A549 (cell line): ENCODE measurements at regions not wholly inside any gene's neighbourhood (a gene's known extent, or its start where the extent isn't known, plus 50 kb on each side); places are given as distances from the start of the nearest gene placed in this dataset.
"Not testable (repeated sequence)": the region's sequence is repeated elsewhere in the genome, so short reads cannot be mapped to it uniquely, and the experiment has no call there.

Experiments used
- ATAC-seq, 2 experiments: fragments of 200-7000 bp in 1 of 2; fragments of >200 bp in 1 of 2; cut with Nextera tagmentation in 1 of 2; cut with Tn5 transposase in 1 of 2; 3 replicates each; pipeline versions ENCODE4 v1.8.0 to v1.9.1; 2018 to 2020; ENCODE audit warnings: mild to moderate bottlenecking in 1 of 2, moderate library complexity in 1 of 2
- CTCF ChIA-PET: fragments of 300-600 bp; sonication (Branson Sonifier 250); formaldehyde crosslinking; extraction: SDS; loops from one replicate; lab custom pipeline; 2021; ENCODE audit warnings: antibody characterized with exemption, inconsistent platforms; lab: Yijun Ruan, JAX
- POLR2A ChIA-PET: fragments of 350-600 bp; formaldehyde crosslinking; extraction: SDS; loops from one replicate; lab custom pipeline; 2021; ENCODE audit warnings: antibody characterized with exemption, inconsistent platforms; lab: Yijun Ruan, JAX
- DNase-seq, 2 experiments: peaks; one replicate each; pipeline versions ENCODE4 v3.0.0 to v3.0.0-alpha.2; 2011 to 2016; ENCODE audit warnings: low read depth in 1 of 2, low spot score in 1 of 2
- FAIRE-seq: peaks from 2 replicates; lab custom pipeline; 2011; peaks lifted over from hg19 to GRCh38; lab: Jason Lieb, UNC
- H3K27ac ChIP-seq, 2 experiments: fragments of >200 bp; sonication (Bioruptor Twin); formaldehyde crosslinking; 3 replicates each; pipeline ENCODE4 v1.5.1; 2016 to 2017
- H3K4me1 ChIP-seq: fragments of >200 bp; sonication (Bioruptor Twin); formaldehyde crosslinking; 3 replicates; pipeline ENCODE4 v1.6.1; 2016
- H3K4me2 ChIP-seq: fragments of >200 bp; sonication (Bioruptor Twin); formaldehyde crosslinking; 3 replicates; pipeline ENCODE4 v1.6.1; 2016
- H3K4me3 ChIP-seq: fragments of >200 bp; sonication (Bioruptor Twin); formaldehyde crosslinking; 3 replicates; pipeline ENCODE4 v1.5.1; 2016
- H3K9me3 ChIP-seq: fragments of >200 bp; sonication (Bioruptor Twin); formaldehyde crosslinking; 3 replicates; pipeline ENCODE4 v1.6.1; 2016
- ATOH8 ChIP-seq: fragments of 250-450 bp; sonication (Bioruptor Pico); IDR thresholded peaks from 2 replicates; pipeline ENCODE4 v1.5.0; 2020; ENCODE audit warnings: low read depth, mild to moderate bottlenecking, moderate library complexity
- BHLHE40 ChIP-seq: IDR thresholded peaks from 2 replicates; pipeline ENCODE4 v1.6.1; 2012; ENCODE audit warnings: low read depth, low read length, inconsistent platforms
- CBX8 ChIP-seq: fragments of 200-600 bp; sonication (generic); IDR thresholded peaks from 2 replicates; pipeline ENCODE4 v1.6.1; 2016
- CEBPB ChIP-seq, 2 experiments: fragments of >200 bp in 1 of 2; sonication (Bioruptor Twin) in 1 of 2; formaldehyde crosslinking in 1 of 2; IDR thresholded peaks; 2 replicates each; pipeline ENCODE4 v1.6.1; 2012 to 2016
- CHD4 ChIP-seq: fragments of 200-600 bp; sonication (generic); IDR thresholded peaks from 2 replicates; pipeline ENCODE4 v1.6.1; 2016; ENCODE audit warnings: antibody characterized with exemption, mild to moderate bottlenecking, borderline replicate concordance
- E2F6 ChIP-seq: IDR thresholded peaks from 2 replicates; pipeline ENCODE4 v1.6.1; 2012; ENCODE audit warnings: low read depth, borderline replicate concordance
- HDAC2 ChIP-seq: fragments of 200-600 bp; sonication (generic); IDR thresholded peaks from 2 replicates; pipeline ENCODE4 v1.6.1; 2016
- HES2 ChIP-seq: fragments of >200 bp; sonication (Bioruptor Twin); formaldehyde crosslinking; IDR thresholded peaks from 2 replicates; pipeline ENCODE4 v1.6.1; 2016
- JUNB ChIP-seq: fragments of >200 bp; sonication (Bioruptor Twin); formaldehyde crosslinking; IDR thresholded peaks from 2 replicates; pipeline ENCODE4 v1.6.1; 2016
- NFE2L2 ChIP-seq: fragments of 150-350 bp; conservative IDR thresholded peaks from 2 replicates; pipeline ENCODE4 v1.6.1; 2014; ENCODE audit warnings: low read length
- PBX3 ChIP-seq: IDR thresholded peaks from 2 replicates; pipeline ENCODE4 v1.6.1; 2012
- PHF8 ChIP-seq: fragments of 200-600 bp; sonication (generic); IDR thresholded peaks from 2 replicates; pipeline ENCODE4 v1.6.1; 2016; ENCODE audit warnings: low read depth, mild to moderate bottlenecking, antibody characterized with exemption, moderate library complexity, borderline replicate concordance
- POLR2A ChIP-seq: IDR thresholded peaks from 2 replicates; pipeline ENCODE4 v1.6.1; 2012; ENCODE audit warnings: mild to moderate bottlenecking, low read length
- RAD21 ChIP-seq, 2 experiments: fragments of >200 bp in 1 of 2; sonication (Bioruptor Twin) in 1 of 2; formaldehyde crosslinking in 1 of 2; IDR thresholded peaks in 1 of 2; conservative IDR thresholded peaks in 1 of 2; 2 replicates in 1 of 2; 3 replicates in 1 of 2; pipeline ENCODE4 v1.6.1; 2012 to 2018; ENCODE audit warnings: inconsistent platforms in 1 of 2
- RNF2 ChIP-seq: fragments of 200-600 bp; sonication (generic); IDR thresholded peaks from 2 replicates; pipeline ENCODE4 v1.6.1; 2016; ENCODE audit warnings: low read depth, mild to moderate bottlenecking, antibody characterized with exemption, moderate library complexity, borderline replicate concordance
- SMC3 ChIP-seq: fragments of >200 bp; sonication (Bioruptor Twin); formaldehyde crosslinking; IDR thresholded peaks from 3 replicates; pipeline ENCODE4 v1.6.1; 2018; ENCODE audit warnings: inconsistent platforms
- WGBS: methylation state at CpG from one replicate; pipeline ENCODE4 v1.1.6; 2017; ENCODE audit errors: missing lambda C conversion rate; 5-methylcytosine and 5-hydroxymethylcytosine counted together
- TF ChIP-seq, protein P1 (sequence below): IDR thresholded peaks from 2 replicates; pipeline ENCODE4 v1.6.1; 2012
- TF ChIP-seq, protein P2 (sequence below): fragments of 200-600 bp; sonication (generic); IDR thresholded peaks from 2 replicates; pipeline ENCODE4 v1.6.1; 2016; ENCODE audit warnings: antibody characterized with exemption, mild to moderate bottlenecking, moderate library complexity

DNA sequence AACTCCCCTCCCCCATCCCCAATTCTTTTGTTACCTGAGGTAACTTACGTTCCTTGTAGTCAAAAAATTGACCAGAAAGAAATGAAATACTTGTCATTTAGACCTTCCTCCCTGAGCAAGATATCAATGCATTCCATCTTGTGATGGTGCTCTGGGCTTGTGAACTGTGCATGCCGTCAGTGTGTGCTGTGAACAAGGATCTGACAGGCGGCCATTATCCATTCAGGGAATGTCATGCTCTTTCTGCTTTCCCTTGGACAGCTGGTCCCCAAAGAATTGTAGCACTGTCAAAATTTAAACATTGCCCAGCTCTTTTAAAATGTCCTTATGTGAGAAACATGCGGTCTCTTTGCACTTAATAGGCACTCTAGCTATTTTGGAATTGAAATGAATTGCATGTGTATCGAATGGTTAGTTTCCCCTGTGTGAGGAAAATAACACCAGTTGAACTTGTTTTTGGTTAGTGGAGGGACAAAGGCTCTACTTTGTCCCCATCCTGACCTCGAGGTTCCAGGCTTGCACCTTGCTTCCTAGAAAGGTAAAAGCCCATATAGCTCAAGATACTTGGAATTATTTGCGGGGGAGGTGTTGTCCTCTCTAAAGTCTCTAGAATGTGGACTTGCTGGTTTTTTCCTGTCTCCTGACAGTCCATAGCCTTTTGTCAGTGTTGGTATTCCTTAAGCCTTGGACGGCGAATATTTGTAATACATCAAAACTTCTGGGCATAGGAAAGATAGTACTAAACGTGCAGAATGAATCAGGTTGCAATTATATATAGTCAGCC lies 350.9 kb downstream of the NUP35 start:
- FAIRE-seq (no peak), DNase-seq (no peak), ATAC-seq (no peak)
- ChIA-PET CTCF (no interaction called here), POLR2A (no interaction called here)
- Histone ChIP-seq H3K4me2 (no peak overlapping the region), H3K4me3 (no peak overlapping the region), H3K27ac (no peak overlapping the region), H3K4me1 (no peaks in the 10 kb centered on the region), H3K9me3 (no peaks in the 10 kb centered on the region)
- TF ChIP-seq NFE2L2 = no peak
- WGBS = 56% methylated on average over 10 of the region's 10 CpGs

GRCh38 chr2:183476490-183476889 lies 352.2 kb downstream of the NUP35 start:
- H3K4me3 ChIP-seq = no peak overlapping the region
- no peak overlapping the region for H3K4me2 ChIP-seq
- FAIRE-seq (no peak), ATAC-seq (no peak), DNase-seq (no peak)
- H3K27ac ChIP-seq = no peak overlapping the region
- no peaks in the 10 kb centered on the region for H3K9me3 ChIP-seq
- POLR2A ChIA-PET = no interaction called here
- H3K4me1 ChIP-seq = no peaks in the 10 kb centered on the region
- TF ChIP-seq CEBPB (IDR thresholded peaks at IDR 0.05) = no peak
- no peak for TF ChIP-seq SMC3
- CTCF ChIA-PET = no interaction called here

DNA sequence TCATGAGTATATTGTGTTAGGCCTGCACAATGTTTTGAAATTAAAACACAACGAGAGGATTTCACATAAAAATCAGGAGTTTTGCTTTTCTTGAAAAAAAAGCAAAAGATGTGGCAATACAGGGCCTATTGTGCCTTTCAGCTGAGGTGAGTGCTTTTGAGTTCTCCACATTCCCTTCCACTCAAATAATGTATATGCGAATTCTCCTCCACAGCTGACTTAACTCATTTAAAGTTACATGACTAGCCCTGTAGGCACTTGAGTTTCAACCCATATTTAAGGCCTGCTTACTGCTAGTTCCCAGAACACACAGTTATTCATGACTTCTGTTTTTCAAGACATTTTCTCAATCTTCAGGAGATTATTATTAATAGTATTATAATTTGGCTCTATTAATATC lies 353.1 kb downstream of the NUP35 start:
- H3K4me3 ChIP-seq = no peak overlapping the region
- no peak overlapping the region for H3K27ac ChIP-seq
- ATAC-seq (no peak), DNase-seq (no peak), FAIRE-seq (no peak)
- CTCF ChIA-PET = no interaction called here
- H3K4me1 ChIP-seq = no peaks in the 10 kb centered on the region
- H3K4me2 ChIP-seq = no peak overlapping the region
- TF ChIP-seq RNF2 (no peak), CBX8 (no peak), CHD4 (no peak), PHF8 (no peak), RAD21 (conservative IDR thresholded peaks at IDR 0.05 in 1 of 2, IDR thresholded peaks at IDR 0.05 in 1 of 2) (no peak), BHLHE40 (no peak), JUNB (no peak), HES2 (no peak), PBX3 (no peak), SMC3 (no peak), HDAC2 (no peak), E2F6 (no peak), POLR2A (no peak), ATOH8 (CRISPR knock-in tag) (no peak)
- TF ChIP-seq, protein P1, sequence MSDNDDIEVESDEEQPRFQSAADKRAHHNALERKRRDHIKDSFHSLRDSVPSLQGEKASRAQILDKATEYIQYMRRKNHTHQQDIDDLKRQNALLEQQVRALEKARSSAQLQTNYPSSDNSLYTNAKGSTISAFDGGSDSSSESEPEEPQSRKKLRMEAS = no peak
- TF ChIP-seq, protein P2, sequence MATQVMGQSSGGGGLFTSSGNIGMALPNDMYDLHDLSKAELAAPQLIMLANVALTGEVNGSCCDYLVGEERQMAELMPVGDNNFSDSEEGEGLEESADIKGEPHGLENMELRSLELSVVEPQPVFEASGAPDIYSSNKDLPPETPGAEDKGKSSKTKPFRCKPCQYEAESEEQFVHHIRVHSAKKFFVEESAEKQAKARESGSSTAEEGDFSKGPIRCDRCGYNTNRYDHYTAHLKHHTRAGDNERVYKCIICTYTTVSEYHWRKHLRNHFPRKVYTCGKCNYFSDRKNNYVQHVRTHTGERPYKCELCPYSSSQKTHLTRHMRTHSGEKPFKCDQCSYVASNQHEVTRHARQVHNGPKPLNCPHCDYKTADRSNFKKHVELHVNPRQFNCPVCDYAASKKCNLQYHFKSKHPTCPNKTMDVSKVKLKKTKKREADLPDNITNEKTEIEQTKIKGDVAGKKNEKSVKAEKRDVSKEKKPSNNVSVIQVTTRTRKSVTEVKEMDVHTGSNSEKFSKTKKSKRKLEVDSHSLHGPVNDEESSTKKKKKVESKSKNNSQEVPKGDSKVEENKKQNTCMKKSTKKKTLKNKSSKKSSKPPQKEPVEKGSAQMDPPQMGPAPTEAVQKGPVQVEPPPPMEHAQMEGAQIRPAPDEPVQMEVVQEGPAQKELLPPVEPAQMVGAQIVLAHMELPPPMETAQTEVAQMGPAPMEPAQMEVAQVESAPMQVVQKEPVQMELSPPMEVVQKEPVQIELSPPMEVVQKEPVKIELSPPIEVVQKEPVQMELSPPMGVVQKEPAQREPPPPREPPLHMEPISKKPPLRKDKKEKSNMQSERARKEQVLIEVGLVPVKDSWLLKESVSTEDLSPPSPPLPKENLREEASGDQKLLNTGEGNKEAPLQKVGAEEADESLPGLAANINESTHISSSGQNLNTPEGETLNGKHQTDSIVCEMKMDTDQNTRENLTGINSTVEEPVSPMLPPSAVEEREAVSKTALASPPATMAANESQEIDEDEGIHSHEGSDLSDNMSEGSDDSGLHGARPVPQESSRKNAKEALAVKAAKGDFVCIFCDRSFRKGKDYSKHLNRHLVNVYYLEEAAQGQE = no peak
- WGBS = 37% methylated on average over 2 of the region's 2 CpGs
- H3K9me3 ChIP-seq = no peaks in the 10 kb centered on the region
- POLR2A ChIA-PET = no interaction called here

- H3K4me1 ChIP-seq, H3K9me3 ChIP-seq, POLR2A ChIA-PET, H3K27ac ChIP-seq, H3K4me2 ChIP-seq, H3K4me3 ChIP-seq, DNase-seq, FAIRE-seq, CTCF ChIA-PET, ATAC-seq: not testable (repeated sequence)
- WGBS = 67% methylated on average over 4 of the region's 39 CpGs
Observed at GRCh38 chr2:183478941-183479595, 354.8 kb downstream of the NUP35 start.
